ENCODE measurements at regions not wholly inside any gene's neighbourhood (a gene's known extent, or its start where the extent isn't known, plus 50 kb on each side); places are given as distances from the start of the nearest gene placed in this dataset.

DNA sequence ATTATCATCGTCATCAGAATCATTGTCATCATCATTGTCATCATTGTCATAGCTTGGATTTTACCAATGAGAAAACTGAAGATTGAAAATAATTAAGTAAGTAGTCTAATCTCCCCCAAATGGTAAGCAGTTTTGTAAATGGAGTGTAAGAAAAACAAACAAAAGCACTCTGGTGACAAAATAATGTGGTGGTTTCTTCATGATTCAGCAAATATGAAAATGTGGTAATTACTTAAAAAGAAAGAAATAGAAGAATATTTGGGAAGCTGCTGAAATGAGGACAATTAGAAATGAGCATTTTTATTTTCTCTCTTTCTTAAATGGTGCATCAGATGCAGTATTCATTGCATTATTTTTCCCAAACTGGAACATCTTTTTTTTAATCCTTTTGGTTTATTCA is 514.4 kb downstream of the DCDC2C start:
- TF ChIP-seq, protein P1, sequence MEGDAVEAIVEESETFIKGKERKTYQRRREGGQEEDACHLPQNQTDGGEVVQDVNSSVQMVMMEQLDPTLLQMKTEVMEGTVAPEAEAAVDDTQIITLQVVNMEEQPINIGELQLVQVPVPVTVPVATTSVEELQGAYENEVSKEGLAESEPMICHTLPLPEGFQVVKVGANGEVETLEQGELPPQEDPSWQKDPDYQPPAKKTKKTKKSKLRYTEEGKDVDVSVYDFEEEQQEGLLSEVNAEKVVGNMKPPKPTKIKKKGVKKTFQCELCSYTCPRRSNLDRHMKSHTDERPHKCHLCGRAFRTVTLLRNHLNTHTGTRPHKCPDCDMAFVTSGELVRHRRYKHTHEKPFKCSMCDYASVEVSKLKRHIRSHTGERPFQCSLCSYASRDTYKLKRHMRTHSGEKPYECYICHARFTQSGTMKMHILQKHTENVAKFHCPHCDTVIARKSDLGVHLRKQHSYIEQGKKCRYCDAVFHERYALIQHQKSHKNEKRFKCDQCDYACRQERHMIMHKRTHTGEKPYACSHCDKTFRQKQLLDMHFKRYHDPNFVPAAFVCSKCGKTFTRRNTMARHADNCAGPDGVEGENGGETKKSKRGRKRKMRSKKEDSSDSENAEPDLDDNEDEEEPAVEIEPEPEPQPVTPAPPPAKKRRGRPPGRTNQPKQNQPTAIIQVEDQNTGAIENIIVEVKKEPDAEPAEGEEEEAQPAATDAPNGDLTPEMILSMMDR (IDR thresholded peaks at IDR 0.05; ENCODE audit: low read depth, low read length), result no peak
- TF ChIP-seq EZH2phosphoT487 (IDR thresholded peaks at IDR 0.05; ENCODE audit: low read depth), result no peak

Data from OCI-LY3 (cell line).